Inflammatory macrophage treated with lipopolysaccharide for 4 hours (primary cell): ENCODE measurements at regions not wholly inside any gene's neighbourhood (a gene's known extent, or its start where the extent isn't known, plus 50 kb on each side); places are given as distances from the start of the nearest gene placed in this dataset.

Experiments used
- DNase-seq: peaks from one replicate; pipeline ENCODE4 v3.0.0-alpha.2; 2020

DNA sequence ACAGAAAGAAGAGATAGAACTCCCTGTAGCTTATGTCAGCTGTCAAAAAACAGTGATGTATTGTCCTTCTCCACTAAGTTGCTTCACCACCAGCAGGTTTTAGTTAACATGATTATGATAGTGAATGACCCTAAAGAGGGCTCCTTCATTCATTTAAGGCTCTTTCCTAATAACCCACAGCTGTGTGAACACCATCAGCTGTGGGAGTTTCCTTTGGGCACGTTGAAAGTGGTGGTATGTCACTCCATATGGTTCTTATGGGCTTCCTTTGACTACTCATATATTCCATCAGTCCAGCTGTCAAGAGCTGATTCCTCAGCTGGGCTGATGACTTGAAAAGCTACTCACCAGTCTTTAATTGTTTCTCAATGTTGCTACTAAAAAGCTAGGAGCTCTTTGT is 210.3 kb downstream of the UBE2E3 start:
- DNase-seq = peak; percentile 4

DNA sequence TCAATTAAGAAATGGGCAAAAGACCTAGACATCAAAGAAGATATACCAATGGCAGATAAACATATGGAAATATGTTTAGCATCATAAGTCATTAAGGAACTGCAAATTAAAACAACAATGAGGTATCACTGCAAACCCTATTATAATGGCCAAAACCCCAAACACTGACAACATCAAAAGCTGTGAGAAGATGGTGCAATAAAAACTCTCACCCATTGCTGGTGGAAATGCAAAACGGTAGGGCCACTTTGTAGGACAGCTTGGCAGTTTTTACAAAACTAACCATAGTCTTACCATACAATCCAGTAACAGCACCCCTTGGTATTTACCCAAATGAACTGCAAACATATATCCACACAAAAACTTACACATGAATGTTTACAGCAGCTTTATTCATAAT is 213.1 kb downstream of the UBE2E3 start:
- DNase-seq = no peak

DNA sequence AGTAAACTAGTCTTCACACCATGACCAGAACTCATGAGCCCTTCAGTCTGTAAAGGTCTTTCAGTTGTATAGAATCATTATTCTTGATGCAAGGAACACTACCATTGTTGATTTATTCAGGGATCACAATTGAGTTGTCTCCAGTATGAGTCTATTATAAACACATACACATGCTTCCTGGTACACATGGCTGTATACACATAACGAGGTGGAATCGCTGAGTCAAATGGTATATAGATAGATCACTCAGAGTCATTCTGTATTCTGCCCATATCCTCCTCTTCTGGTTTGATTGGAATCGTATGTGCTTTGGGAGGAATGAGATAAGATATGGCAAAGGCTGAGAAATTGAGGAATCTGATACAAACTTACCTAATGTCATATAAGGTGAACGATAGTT is 216.0 kb downstream of the UBE2E3 start:
- no peak for DNase-seq

DNA sequence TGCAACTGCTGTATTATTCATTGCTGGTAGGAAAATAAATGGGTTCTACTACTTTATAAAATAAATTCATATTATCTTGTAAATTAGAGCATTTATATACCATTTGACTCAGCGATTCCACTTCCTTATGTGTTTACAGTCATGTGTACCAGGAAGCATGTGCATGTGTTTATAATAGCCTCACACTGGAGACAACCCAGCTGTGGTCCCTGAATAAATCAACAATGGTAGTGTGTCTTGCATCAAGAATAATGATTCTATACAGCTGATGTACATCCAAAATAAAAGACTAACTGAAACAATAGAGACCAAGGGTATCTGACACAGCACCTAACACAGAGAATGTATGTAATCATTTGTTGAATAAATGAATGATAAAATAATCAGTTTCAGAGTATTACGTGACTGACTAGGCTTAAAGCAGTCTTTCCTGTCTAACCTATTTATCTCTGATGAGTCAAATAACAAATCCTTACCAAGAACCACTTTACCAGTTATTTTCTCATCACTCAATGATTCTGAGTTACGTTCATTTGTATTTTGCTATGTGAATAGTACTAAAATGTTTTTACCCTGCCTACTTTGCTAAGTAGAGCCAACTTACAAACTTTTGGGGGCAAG is 216.8 kb downstream of the UBE2E3 start:
- no peak for DNase-seq

GRCh38 chr2:181198183-181198864 is 217.9 kb downstream of the UBE2E3 start:
- DNase-seq = no peak

DNA sequence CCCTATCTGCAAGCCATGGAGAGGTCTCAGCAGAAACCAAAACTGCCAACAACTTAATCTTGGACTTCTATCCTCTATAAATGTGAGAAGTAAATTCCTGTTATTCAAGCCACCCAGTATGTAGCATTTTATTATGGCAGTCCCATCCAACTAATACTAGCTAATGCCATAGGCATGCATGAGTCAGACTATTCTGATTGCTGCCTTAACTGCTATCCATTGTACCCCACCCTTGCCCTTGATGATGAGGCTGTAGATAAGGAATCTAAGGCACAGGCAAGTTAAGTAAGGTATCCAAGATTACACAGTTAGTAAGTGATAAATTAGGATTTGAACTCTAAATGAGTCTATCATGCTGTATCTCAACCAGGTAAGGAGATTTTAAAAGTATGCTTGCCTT is 223.0 kb downstream of the UBE2E3 start:
- no peak for DNase-seq

GRCh38 chr2:181203916-181204315 is 223.5 kb downstream of the UBE2E3 start:
- DNase-seq = no peak

- no peak for DNase-seq
Measured at GRCh38 chr2:181218401-181218821, 238.0 kb downstream of the UBE2E3 start.

GRCh38 chr2:181223234-181223633 is 234.0 kb upstream of the ITGA4 start:
- no peak for DNase-seq

GRCh38 chr2:181224866-181225265 is 232.3 kb upstream of the ITGA4 start:
- no peak for DNase-seq

GRCh38 chr2:181228661-181229060 is 228.5 kb upstream of the ITGA4 start:
- DNase-seq = no peak

DNA sequence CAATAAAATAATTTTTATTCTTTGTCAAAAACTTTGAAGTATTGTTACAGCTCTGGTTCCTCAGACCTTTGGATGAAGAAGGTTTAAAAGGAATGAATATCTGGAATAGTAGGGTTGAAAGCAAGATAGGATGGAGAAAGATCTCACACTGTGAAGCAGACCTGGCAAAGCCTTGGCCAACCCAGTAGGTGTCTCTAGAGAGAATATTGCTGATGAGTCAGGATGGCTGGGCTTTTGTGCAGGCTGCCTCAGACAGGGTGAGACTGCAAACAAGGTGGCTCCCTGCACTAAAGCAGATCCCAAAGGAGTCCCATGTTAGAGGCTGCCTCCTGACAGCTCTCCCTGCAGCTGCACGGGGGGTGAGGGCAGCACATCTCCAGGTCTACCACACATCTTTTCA is 226.0 kb upstream of the ITGA4 start:
- DNase-seq = no peak

DNA sequence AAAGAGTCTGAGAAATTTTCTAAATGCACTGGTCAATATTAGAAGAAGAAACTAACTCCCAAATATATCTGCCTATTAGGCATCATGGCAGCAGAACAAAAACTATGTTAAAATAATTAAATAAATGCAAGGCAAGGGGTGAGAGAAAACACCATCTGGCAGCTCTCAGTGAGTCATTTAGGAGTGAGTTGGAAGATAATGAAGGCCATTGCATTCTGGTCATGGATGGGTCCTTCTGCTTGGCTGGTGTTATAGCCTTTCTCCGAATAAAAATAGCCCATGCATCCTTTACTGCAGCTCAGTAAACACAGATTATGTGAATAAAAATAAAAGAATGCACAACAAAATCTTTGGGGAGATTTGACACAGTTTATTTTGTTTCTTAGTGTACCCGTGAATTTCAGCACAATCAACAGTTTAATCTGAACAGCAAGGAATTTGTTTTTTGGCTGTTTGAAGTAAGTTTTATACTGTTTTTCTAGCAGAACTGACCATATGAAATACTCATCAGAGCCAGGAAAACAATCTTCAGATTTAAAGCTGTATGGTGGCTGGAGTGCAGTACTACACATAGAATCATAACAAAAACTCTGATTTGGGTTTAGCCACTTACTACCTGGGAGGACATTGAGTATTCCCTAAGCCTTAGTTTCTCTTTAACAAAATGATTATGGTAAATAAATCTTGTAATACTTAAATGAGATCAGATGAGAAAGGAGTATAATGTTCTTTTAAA is 225.1 kb upstream of the ITGA4 start:
- DNase-seq = no peak

DNA sequence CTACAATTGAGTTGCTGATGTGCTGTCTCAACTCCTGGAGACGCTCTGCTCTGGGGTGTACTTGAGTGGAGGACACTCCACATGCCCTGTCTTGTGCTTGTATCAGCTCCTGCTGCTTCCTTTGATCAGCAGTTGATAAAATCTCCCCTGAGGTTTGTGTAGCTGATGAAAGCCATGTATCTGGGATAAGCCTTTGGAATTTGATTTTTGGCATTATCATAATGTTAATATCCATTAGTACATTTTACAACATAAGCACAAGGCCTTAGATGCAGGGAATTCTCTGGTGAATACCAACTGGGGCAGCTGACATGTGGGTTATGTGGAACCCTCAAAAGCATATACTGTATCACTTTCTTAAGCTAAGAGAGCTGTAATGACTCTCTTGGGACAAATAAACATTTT is 222.7 kb upstream of the ITGA4 start:
- DNase-seq = no peak

- no peak for DNase-seq
Measured at GRCh38 chr2:181235011-181235410, 222.2 kb upstream of the ITGA4 start.

GRCh38 chr2:181235683-181236459 is 221.3 kb upstream of the ITGA4 start:
- peak; percentile 46 for DNase-seq

- DNase-seq = peak; percentile 62
Measured at GRCh38 chr2:181239201-181239799, 217.9 kb upstream of the ITGA4 start.

DNA sequence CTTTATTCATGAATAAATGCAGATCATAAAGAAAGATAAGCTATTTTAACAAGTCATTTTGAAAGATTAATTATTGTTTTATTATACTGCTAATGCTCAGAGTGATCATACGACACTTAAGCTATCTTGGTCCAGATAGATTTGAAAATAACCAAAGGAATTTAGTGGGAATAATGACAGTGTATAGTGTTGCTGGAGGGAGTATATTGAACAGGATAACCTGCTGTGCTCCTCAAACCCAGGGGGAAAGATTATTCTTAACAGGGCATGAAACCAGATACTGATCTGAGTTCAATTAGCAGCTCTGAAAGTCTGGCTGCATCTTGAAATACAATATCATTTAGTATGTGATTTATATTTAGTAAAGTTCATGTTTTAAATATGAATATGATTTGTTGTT is 216.3 kb upstream of the ITGA4 start:
- DNase-seq = no peak

- no peak for DNase-seq
Measured at GRCh38 chr2:181241366-181241765, 215.8 kb upstream of the ITGA4 start.

DNA sequence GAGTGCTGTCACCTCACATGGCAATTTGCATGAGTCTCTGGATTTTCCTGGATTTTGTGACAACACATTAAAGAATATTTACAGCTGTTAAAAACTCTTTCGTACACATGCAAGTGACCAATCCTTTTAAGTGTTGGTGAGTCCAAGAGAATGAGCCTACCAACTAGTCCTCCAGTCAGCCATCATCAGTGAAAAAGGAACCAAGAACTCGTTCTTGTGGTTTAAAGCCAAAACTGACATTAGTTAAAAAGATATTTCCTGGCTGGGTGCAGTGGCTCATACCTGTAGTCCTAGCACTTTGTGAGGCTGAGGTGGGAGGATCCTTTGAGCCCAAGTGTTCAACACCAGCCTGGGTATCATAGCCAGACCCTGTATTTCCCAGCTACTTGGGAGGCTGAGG is 215.4 kb upstream of the ITGA4 start:
- DNase-seq = peak; percentile 20

GRCh38 chr2:181242262-181242661 is 214.9 kb upstream of the ITGA4 start:
- DNase-seq = no peak

DNA sequence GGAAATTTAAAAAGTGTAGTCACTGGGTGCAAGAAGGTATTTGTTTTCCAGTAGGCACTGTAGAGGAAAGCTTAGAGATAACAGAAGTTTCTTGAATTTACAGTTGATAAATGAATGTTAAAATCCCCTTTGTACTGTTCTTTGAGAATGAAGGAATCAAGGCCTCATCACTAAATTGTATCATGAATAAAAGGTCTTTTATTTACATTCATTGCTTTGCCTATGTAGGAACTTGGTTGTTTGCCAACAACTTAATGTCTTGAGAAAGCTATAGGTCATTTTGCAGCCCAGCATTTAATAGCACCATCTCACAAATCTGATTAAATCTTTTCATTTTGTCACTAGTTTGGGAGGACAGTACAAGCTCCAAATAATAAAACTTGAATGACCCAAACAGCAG is 213.9 kb upstream of the ITGA4 start:
- DNase-seq = no peak

DNA sequence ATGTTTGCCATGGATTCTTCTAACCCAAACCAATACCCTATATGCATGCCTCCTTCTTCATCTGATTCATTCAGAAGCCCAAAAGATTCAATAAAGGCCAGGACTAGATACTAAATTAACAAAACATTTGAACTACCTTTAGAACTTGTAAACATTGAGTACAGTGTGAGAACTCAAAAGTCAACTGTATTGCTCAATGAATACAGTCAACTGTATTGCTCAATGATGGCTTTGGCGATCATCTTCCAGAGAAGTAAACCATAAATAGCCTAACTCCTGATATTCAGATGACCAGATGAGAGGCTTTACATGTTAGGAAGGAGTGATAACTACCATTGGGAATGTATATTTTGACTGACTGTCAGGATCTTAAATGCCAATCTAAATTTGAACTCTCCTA is 206.5 kb upstream of the ITGA4 start:
- DNase-seq = peak; percentile 76
